ENCODE measurements at regions not wholly inside any gene's neighbourhood (a gene's known extent, or its start where the extent isn't known, plus 50 kb on each side); places are given as distances from the start of the nearest gene placed in this dataset.

DNA sequence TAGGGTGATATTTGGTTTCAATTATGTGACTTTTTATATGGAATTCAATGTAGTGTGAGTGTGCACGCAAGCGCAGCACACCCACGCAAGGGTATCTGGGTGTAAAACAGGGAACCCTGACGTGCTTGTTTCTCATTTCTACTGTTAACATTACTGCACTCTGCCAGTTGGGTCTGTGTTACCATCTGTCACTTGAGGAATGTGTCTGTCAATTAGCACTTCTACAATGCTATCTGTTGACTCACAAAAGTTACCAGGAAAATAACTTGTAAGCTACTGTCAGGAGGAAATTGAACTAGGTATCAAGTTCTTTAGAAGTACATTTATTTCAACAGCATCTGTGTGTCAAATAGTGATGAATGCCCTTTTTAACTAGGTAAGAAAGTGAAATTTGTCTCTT lies 695.5 kb upstream of the LRFN5 start:
- no peak for DNase-seq (ENCODE audit: low spot score)
- FAIRE-seq, result no peak

DNA sequence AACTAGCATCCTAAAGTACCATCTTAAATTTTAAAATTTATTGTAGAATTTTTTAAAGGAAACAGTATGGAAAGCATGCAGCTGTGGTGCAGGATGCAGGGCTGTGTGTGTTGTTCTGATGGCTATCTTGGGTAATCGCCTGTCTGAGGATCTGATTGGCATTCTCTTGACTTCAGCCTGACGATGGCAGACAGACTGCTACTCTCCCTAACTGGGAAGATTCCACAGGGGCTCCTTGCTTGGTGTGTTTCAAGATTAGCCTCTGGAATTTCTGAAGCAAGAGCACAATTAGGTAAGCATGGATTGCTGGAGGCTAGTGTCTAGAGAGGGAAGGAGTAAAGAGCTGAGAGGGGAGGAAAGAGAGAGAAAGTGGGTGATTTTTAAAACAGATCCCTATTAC lies 696.8 kb upstream of the LRFN5 start:
- no peak for FAIRE-seq
- no peak for DNase-seq (ENCODE audit: low spot score)

DNA sequence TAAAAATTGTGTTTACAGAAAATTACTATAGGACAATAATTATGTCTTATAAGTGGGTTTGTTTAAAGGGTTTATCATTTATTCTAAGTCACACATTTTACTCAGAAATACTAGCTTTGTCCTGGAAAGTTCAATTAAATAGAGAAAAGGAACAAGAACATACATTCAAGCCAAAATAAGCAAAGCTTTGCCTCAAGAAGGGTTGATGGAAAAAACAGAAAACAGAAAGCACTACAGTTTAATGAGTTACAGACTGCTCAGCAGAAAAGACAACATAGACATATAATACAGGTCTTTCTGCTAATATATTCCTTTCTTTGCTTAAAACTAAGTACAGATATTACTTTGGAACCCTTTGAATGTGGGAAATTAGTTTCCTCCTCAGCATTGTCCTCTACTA lies 703.0 kb upstream of the LRFN5 start:
- FAIRE-seq (no peak), DNase-seq (ENCODE audit: low spot score) (no peak)

DNA sequence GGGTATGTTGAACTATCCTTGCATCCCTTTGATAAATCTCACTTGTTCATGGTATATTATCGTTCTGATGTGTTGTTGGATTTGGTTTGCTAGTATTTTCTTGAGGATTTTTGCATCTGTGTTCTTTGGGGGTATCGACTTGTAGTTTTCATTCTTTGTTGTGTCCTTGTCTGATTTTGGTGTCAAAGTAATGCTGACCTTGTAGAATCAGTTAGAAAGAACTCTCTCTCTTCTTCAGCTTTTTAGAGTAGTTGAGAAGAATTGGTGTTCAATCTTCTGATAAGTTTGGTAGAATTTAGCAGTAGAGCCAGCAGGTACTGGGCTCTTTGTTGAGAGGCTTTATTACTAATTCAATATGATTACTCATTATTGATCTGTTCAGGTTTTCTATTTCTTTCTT lies 707.2 kb upstream of the LRFN5 start:
- DNase-seq (ENCODE audit: low spot score) (no peak), FAIRE-seq (no peak)

DNA sequence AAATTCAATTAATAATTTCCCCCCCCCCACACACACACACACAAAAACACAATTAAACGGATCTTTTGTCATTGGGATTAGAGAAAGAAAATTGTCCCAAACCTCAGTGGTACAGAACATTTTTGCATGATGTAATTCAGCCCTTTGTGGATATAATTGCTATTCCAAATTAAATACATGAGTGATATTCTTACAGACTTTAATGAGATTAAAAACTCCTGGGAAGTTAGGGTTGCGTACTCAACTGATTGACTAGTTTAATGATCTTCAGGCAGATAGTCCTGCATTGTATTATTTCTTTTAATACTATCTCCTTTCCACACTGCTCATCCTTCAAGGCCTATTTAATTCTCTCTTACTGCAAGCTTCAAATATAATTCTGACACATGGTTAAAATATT lies 711.8 kb upstream of the LRFN5 start:
- FAIRE-seq (no peak), DNase-seq (ENCODE audit: low spot score) (no peak)

DNA sequence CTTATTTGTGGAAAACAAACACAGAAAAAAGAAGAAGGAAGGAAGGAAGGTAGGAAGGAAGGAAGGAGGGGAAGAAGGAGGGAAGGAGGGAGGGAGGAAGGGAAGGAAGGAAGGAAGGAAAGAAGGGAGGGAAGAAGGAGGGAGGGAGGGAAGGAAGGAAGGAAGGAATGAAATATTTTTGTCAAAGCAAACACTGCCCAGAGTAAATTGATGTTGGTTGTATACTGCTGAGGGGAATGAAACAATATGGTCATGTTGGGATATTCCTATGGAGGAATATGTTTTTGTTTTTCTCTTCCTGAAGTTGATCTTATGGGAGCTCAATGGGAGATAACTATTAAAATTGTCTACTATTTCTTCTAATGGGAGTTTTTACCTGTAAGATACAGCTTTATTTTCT lies 717.5 kb upstream of the LRFN5 start:
- no peak for FAIRE-seq
- DNase-seq (ENCODE audit: low spot score), result no peak

DNA sequence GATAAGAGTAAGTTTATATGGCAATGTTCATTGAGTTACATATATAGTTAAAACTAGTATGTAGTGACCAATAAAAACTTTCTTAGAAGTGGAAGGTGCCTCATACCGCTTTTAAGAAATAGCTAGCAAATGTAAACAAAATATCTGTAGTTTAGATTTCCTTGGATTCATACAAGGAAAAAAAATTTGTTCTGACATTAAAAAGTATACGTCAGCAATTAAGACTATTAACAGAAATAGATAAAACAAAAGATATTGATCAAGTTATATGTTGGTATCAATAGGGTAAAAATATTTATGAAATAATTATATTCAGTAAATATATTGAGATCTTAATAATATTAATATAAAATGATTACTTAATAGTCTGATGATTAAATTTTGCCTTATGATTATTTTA lies 718.8 kb upstream of the LRFN5 start:
- DNase-seq (ENCODE audit: low spot score), result no peak
- FAIRE-seq, result no peak

DNA sequence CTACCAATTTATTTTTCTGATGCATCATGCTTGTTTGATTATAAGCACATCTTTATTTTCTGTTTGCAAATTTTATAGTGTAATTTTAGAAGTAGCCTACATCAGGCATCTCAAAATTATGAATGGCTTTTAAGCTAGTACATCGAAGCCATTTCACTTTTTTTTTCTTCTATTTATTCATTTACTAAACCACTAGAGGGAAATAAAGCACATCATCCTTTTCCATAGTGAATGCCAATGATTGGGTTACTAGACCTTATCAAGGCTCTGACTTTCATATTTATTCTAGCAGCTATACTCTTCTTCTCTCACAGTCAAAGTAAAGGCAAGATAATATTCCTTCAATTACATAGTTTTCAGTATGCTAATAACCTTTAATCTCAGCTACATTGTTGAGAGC lies 736.4 kb upstream of the LRFN5 start:
- no peak for DNase-seq (ENCODE audit: low spot score)

DNA sequence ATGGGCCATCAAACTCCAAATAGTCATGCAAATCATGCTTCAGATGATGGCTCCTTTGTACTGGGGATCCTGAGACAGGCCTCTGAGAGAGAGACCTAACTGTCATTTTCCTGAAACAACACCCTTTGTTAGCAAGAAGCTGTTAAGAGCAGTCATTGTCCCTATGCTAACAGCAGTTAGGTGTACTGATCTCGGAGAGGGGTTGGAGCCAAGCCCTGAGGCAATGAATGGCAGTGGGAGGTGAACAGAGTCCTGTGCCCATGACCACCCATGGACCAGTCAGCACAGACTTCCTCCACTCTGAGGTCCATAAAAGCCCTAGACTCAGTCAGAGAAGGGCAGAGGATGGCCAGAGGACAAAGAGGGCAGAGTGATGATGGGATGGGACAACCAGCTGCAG lies 747.6 kb upstream of the LRFN5 start:
- DNase-seq (ENCODE audit: low spot score) (no peak), FAIRE-seq (no peak)

More for the DNA sequence above, 736.4 kb upstream of the LRFN5 start:
- FAIRE-seq, result no peak

DNA sequence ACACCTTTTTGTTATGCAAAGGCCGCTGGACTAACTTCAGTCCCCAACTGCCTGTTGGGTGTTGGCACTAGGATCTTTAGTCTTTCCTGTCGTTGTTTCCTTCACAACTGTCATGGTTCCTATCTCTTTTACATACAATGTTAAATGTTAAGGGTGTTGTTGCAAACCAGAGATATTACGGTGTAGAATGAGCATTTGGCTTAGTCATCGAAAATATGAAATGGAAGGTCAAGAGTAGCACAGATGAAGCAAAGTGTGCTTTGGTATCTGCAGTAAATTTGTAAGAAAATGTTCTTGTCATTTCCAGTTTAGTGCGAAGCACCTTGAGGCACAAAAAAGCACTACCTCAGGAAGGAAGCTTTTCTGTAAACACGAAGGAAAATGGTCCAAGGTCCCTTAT lies 751.3 kb upstream of the LRFN5 start:
- DNase-seq (ENCODE audit: low spot score) (no peak), FAIRE-seq (no peak)

DNA sequence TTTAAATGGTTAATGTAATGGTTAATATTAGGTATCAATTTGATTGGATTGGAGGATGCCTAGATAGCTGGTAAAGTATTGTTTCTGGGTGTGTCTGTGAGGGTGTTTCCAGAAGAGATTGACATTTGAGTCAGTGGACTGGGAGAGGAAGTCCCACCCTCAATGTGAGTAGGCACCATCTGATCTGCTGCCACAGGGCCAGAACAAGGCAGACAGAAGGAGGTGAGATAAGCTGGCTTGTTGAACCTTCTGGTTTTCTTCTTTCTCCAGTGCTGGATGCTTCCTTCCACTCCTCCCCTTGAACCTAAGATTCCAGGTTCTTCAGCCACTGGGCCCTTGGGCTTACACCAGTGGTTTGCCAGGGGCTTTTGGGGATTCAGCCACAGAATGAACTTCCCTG lies 756.5 kb upstream of the LRFN5 start:
- FAIRE-seq (no peak), DNase-seq (ENCODE audit: low spot score) (no peak)

DNA sequence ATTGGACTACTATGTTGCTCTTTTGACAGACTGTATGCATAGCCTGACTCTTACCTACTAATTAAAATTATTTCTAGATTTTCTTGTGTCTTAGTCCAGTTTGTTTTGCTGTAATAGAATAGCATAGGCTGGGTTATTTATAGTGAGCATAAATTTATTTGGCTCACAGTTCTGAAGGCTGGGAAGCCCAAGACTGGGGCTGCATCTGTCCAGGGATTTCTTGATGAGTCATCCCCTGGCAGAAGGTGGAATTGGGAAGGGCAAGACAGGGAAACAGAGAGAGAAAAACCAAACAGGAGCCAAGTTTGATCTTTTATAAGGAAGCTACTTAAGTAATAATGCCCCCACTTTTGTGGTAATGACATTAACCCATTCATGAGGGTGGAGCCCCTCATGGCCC lies 759.2 kb upstream of the LRFN5 start:
- no peak for DNase-seq (ENCODE audit: low spot score)
- FAIRE-seq, result no peak

DNA sequence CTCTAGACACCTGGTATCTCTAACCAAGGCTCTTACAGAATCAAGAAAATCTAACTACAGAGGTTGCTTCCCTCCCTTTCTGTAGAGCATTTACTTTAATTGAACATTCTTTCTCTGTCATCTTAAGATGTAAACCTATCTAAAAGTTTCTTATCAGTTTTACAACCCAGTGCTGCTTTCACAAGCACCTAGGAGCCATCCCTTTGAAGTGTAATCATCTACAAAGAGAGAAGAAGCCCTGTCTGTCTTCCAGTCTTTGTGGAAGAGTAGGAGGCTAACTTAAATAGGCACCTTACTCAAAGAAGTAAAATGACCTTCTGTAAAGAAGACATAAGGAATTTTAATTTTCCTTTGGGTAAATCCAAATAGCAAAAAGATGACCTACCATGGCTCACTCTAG lies 763.9 kb upstream of the LRFN5 start:
- DNase-seq (ENCODE audit: low spot score) (no peak), FAIRE-seq (no peak)

DNA sequence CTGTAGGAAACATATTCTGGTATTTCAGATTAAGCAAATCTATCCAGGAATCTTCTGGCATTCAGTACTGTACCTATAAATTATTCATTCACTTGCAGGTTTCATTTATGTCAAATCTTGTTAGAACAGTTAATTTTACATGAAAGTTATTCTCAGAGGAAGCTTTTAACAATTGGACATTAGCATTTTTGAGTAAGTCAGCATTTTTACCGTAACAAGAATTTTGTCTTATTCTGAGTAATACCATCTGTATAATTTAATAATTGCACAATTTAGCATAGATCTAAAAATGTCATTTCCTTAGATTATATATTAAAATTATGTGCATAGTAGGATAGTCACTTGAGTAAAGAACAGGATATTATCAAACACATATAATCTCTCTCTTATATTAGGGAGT lies 764.8 kb upstream of the LRFN5 start:
- FAIRE-seq (no peak), DNase-seq (ENCODE audit: low spot score) (no peak)

DNA sequence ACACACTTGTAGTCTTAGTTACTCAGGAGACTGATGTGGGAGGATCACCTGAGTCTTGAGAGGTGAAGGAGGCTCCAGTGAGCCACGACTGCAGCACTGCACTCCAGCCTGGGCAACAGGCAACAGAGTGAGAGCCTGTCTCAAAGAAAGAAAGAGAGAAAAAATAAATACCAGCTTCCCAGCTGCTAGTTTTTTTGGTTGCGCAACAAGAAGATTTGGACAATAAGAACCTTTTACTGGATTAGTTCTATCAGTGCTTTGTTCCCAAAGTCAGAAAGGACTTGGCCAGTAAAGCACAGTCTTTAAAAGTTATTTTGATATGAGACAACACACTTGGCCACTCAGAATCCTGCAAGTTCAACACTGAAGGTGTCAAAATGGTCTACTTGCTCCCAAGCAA lies 768.1 kb upstream of the LRFN5 start:
- DNase-seq (ENCODE audit: low spot score), result no peak
- no peak for FAIRE-seq

DNA sequence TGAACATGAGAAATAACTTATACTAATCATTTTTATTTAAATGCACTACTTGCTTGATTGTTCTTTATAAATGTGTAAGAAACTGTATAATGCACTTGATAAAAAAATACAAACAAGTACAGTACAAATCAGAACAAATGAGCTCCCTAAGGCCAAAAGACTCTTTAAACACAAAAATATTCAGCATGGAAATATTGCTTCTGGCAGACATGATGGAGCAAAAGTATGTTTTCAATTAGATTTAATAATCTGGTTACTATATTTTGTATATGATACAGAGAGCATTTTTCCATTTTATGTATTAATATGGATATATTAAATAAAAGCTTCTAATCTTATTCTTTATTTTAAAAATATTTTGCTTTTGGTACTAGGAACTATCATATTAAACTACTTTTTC lies 800.2 kb upstream of the LRFN5 start:
- DNase-seq (ENCODE audit: low spot score), result no peak

DNA sequence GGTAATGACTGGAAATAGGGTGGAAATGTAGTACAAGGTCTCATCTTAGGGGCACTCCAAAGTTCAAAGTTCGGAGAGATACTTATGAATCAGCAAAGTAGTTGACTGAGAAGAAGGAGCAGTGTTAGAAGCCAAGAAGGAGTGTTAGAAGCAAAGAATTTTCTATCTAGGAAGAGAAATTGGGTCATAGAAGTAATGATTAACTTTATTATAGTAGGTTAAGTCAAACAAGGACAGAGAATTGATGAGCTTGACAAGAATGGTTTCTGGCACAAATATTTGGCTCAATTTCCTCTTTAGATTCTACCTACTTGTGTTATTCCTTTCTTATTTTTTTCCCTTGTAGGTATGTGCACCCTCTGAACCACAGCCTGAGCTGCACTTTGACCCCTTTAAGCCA lies 810.5 kb upstream of the LRFN5 start:
- DNase-seq (ENCODE audit: low spot score) (no peak), FAIRE-seq (no peak)

More for the DNA sequence above, 800.2 kb upstream of the LRFN5 start:
- no peak for FAIRE-seq

DNA sequence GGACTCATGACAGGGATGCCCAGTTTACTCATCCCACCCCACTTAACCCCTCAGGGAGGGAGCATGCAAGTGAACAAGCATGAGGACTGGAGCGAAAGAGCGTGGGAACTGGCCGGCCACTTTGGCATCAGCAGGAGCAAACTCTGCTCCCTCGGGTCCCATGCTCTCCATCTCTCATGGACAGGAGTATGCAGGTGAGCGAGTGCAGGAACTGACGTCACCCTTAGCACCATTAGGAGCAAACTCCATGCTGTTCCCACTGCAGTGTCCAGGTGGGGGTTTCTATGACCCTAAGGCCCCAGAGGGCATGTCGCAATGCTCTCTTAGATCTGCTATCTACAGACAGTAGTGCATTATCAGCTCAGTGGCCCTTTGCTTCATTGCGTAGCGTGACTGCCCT lies 821.8 kb upstream of the LRFN5 start:
- no peak for DNase-seq (ENCODE audit: low spot score)
- FAIRE-seq, result no peak

DNA sequence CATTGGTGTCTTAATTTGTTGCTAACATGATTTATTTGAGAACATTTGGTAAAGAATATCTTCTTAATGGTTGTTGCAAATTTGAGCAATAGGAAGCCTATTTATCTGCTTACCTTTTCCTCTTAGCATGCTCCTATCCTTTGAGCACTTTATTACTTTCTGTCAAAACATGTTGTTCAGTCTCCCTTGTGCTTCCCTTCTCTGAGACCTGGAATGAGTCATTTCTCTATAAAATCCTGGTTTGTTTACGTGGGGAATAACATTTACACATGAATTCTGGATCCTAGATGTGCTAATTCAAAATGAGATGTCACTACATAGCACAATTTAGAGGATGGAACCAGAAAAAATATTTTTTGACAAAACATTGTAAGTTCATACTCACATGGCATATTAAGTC lies 844.0 kb upstream of the LRFN5 start:
- FAIRE-seq, result no peak
- no peak for DNase-seq (ENCODE audit: low spot score)

DNA sequence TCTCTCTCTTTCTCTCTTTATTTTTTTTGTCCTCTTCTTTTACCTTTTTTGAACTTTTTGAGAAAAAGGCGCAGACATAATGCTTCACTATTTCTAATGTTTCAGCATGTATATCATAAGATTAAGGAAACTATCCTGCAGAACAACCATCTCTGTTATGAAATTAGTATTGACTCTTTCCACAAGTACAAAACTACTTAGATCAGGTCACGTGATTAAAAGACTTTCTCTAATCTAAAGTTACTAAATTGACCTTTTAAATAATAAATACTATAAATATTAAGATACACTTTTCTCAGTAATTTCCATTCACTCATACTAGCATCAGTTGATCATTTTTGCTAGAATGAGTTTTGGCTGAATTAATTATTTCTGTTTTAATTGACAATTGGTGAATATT lies 844.5 kb upstream of the LRFN5 start:
- DNase-seq (ENCODE audit: low spot score) (no peak), FAIRE-seq (no peak)

DNA sequence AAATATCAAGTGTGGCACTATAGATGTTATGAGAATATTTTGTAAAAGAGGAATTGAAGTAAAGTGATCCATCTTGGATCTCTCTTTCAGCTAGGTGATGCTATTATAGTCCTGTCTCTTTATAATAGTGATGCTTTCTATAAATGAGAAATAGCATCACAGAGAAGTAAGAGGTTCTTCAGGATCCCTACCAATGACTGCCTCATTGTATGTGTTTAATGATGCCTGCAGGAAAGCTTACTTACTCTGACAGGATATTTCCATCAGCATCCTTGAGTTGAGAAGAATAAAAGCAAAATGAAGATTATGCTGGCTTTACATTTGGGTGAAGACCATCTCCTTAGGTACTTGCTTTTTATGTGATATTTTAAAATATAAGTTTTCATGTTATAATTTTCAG lies 846.0 kb upstream of the LRFN5 start:
- FAIRE-seq (no peak), DNase-seq (ENCODE audit: low spot score) (no peak)

DNA sequence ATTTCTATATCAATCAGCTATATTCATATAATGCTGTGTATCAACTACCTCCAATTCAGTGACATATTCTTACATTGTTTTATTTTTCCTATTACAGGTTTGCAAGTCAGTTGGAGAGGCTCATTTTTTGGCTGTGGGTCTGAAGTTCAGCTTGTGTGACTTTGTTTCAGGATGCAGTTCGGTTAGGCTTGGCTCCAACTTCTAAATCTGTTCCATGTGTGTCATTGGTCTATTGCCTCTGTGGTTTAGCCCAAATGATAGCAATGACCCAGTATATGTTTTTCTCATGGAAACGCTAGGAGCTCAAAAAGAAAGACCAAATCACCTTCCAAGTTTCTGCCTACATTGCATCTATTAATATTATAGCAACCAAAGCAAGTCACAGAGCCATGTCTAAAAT lies 848.6 kb upstream of the LRFN5 start:
- FAIRE-seq, result no peak
- no peak for DNase-seq (ENCODE audit: low spot score)

DNA sequence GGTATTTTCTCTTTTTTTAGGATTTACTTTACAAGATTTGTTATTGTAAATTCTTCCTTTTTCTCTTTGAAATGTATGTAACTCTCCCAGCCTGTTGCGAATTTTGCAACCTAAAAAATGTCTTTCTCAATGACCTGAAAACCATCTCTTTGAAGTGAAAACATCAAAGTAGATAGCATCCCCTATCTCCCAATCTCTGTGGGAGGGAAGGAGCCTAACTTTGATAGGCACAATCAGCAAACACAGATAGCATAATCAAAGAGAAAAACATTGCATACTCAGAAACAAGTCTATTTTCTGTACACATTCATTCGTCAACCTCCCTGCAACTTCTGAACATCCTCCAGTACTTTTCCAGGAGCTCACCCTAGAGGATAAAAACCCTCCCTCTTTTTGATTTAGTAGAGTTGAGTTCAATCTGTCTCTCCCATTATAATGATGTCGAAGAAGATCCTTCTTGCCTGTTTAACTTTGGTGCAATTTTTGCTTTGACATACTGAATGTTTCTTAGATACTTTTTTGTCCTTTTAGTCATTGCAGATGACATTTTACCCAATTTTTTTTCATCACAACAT lies 849.2 kb upstream of the LRFN5 start:
- FAIRE-seq (no peak), DNase-seq (ENCODE audit: low spot score) (no peak)

DNA sequence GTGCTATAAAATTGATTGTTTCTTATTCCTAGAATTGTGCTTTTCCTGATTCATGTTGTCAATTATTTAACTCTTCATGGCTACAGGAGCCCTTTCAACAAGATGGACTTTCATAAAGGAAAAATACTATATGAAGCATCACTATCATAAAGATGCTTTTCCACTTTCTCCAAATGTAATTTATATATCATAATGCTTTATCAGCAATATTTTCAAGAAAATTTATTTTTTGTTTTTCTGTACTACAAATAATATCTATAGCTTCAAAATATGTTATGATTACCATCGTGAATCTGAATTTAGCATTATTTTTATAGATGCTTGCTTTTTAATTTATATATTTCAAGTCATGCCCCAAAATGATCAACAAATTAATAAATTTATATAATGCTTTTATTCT lies 873.5 kb upstream of the LRFN5 start:
- no peak for DNase-seq (ENCODE audit: low spot score)
- FAIRE-seq, result no peak

Data from RCC 7860 (cell line).